ENCODE measurements at regions not wholly inside any gene's neighbourhood (a gene's known extent, or its start where the extent isn't known, plus 50 kb on each side); places are given as distances from the start of the nearest gene placed in this dataset.

DNA sequence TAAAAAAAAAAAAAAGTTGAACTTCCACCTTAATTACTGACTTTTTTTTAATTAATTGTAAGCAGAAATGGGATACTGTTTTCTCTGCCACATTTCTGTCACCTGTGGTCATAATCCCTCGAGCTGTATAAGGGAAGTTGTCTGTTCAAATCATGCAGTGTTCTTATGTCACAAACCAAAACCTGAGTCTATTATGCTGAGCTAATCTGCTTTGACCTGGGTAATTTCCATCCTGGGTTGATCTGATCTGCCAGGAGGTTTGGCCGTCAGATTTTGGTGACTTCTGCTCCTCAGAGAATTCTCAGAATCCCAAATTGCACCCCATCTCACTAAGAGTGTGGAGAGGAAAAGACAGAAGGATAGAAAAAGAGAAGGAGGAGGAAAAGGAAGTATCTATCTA, 683.1 kb downstream of the KCTD8 start:
- Histone ChIP-seq H3K9me3 (ENCODE audit: low read length) (peaks cover 29% of the 10 kb centered on the region), H3K4me2 (ENCODE audit: low read depth, low read length, poor library complexity, severe bottlenecking) (no peak overlapping the region), H3K9me2 (replicated peaks; ENCODE audit: insufficient read depth, low read length) (no peaks in the 10 kb centered on the region), H3K36me3 (ENCODE audit: insufficient read depth, low read length) (no peaks in the 10 kb centered on the region), H3K9ac (ENCODE audit: low read length) (no peak overlapping the region), H3K4me1 (ENCODE audit: low read length) (no peaks in the 10 kb centered on the region), H3K27me3 (ENCODE audit: low read length) (no peaks in the 10 kb centered on the region), H2AFZ (ENCODE audit: low read length) (no peak overlapping the region), H3K79me2 (ENCODE audit: low read length) (no peaks in the 10 kb centered on the region), H3K4me3 (ENCODE audit: low read length) (no peak overlapping the region), H3K27ac (ENCODE audit: low read length) (no peak overlapping the region), H4K20me1 (ENCODE audit: insufficient read depth, low read depth, low read length) (no peaks in the 10 kb centered on the region)
- DNase-seq, result no peak

DNA sequence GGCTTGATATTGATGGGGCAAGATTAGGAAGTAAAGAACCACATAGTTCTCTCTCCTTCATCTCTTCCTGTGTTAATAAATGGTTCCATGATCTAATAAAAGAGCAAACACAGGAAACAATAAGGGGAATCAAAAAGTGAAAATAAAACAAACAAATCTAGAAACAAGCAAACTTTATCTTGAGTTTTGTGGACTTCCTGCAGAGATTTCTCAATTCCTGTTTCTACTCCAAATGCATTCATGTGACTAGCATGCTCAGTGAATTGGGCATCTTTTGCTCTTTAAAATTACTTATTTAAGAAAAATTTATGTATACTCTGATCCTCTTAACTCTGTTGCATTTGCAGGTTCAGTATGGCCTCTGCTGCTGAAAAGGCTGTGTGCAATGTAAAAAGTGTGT, 682.0 kb downstream of the KCTD8 start:
- no peak overlapping the region for H3K4me3 ChIP-seq (ENCODE audit: low read length)
- no peak for DNase-seq
- no peak overlapping the region for H2AFZ ChIP-seq (ENCODE audit: low read length)
- no peak overlapping the region for H3K9ac ChIP-seq (ENCODE audit: low read length)
- no peaks in the 10 kb centered on the region for H3K79me2 ChIP-seq (ENCODE audit: low read length)
- H4K20me1 ChIP-seq (ENCODE audit: insufficient read depth, low read depth, low read length), result no peaks in the 10 kb centered on the region
- no peaks in the 10 kb centered on the region for H3K27me3 ChIP-seq (ENCODE audit: low read length)
- H3K36me3 ChIP-seq (ENCODE audit: insufficient read depth, low read length), result no peaks in the 10 kb centered on the region
- no peak overlapping the region for H3K4me2 ChIP-seq (ENCODE audit: low read depth, low read length, poor library complexity, severe bottlenecking)
- H3K4me1 ChIP-seq (ENCODE audit: low read length), result no peaks in the 10 kb centered on the region
- H3K9me3 ChIP-seq (ENCODE audit: low read length), result peaks cover 34% of the 10 kb centered on the region
- H3K9me2 ChIP-seq (replicated peaks; ENCODE audit: insufficient read depth, low read length), result no peaks in the 10 kb centered on the region
- H3K27ac ChIP-seq (ENCODE audit: low read length), result no peak overlapping the region

DNA sequence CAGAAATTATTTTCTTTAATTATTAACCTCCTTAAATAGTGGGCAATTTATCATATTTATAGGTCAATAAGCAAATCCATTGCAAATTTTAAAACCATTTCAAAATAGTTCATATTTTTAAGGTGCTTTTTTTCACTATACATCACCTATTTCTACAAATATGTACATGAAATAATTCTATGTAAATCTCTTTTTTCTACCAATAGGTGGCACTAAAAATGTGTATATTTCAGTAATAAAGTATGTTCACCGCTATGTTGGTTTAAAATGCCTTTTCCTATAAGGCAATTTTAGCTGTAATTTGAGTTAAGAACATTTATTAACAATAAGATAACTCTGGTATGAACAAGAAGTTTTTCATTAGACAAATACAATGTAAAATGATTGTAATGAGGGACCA, 672.2 kb downstream of the KCTD8 start:
- Histone ChIP-seq H3K79me2 (ENCODE audit: low read length) (no peaks in the 10 kb centered on the region), H2AFZ (ENCODE audit: low read length) (no peak overlapping the region), H3K4me3 (ENCODE audit: low read length) (no peak overlapping the region), H3K27ac (ENCODE audit: low read length) (no peak overlapping the region), H3K9me2 (replicated peaks; ENCODE audit: insufficient read depth, low read length) (no peaks in the 10 kb centered on the region; the same call in 1 of the 2 replicates), H3K27me3 (ENCODE audit: low read length) (no peaks in the 10 kb centered on the region), H3K9ac (ENCODE audit: low read length) (no peak overlapping the region), H3K4me2 (ENCODE audit: low read depth, low read length, poor library complexity, severe bottlenecking) (no peak overlapping the region), H3K4me1 (ENCODE audit: low read length) (no peaks in the 10 kb centered on the region), H3K36me3 (ENCODE audit: insufficient read depth, low read length) (no peaks in the 10 kb centered on the region), H4K20me1 (ENCODE audit: insufficient read depth, low read depth, low read length) (no peaks in the 10 kb centered on the region), H3K9me3 (ENCODE audit: low read length) (no peaks in the 10 kb centered on the region; the same call in 1 of the 2 replicates)
- peak; percentile 65 for DNase-seq

DNA sequence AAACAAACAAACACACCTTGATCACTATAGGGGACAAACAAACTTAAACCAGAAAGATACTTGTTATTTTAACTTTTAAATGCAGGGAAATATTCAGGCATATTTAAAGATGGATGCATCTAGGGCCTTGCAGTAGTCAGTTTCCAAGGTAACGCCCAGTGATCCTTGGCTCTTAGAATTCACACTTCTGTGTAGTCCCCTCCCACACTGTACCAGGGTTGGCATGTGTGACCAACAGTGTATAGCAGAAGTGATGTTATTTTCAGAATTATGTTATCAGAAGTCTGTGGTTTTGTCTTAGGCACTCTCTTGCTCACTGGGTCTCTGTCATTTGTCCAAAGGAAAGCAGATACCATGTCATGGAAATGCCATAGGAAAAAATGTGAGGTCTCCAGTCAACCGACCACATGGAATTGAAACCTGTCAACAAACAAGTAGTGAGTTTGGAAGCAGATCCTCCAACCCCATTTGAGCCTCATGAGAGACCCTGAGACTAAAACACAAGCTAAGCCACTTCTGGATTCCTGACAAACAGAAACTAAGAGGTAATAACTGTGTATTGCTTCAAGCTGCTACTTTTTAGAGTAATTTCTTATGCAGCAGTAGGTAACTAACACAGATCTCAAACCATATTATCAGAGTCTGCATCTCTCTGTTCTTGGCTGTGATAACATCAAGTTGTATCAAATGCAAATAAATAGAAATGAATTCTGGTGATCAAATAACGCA, 670.3 kb downstream of the KCTD8 start:
- DNase-seq, result no peak
- Histone ChIP-seq H3K4me2 (ENCODE audit: low read depth, low read length, poor library complexity, severe bottlenecking) (no peak overlapping the region), H2AFZ (ENCODE audit: low read length) (no peak overlapping the region)

DNA sequence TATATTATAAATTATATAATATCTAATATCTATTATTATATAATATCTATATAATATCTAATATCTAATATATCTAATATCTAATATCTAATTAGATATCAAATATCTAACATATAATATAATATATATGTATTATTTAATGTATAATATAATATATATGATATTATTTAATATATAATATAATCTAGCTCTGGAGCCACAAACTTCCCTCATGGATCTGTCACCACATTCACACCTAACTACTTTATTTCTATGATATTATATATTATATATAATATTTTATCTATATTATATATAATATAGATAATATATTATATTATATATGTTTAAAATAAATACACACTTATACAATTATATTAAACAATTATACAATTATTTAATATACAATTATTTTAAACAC, 667.5 kb downstream of the KCTD8 start:
- H3K4me2 ChIP-seq (ENCODE audit: low read depth, low read length, poor library complexity, severe bottlenecking), result no peak overlapping the region
- H4K20me1 ChIP-seq (ENCODE audit: insufficient read depth, low read depth, low read length), result no peaks in the 10 kb centered on the region
- H3K9me2 ChIP-seq (replicated peaks; ENCODE audit: insufficient read depth, low read length), result no peaks in the 10 kb centered on the region; the same call in 1 of the 2 replicates
- H3K4me3 ChIP-seq (ENCODE audit: low read length), result no peak overlapping the region
- H3K36me3 ChIP-seq (ENCODE audit: insufficient read depth, low read length), result no peaks in the 10 kb centered on the region
- no peak for DNase-seq
- H3K4me1 ChIP-seq (ENCODE audit: low read length), result no peaks in the 10 kb centered on the region
- H3K9ac ChIP-seq (ENCODE audit: low read length), result no peak overlapping the region
- no peak overlapping the region for H3K27ac ChIP-seq (ENCODE audit: low read length)
- H3K79me2 ChIP-seq (ENCODE audit: low read length), result no peaks in the 10 kb centered on the region
- H3K9me3 ChIP-seq (ENCODE audit: low read length), result no peaks in the 10 kb centered on the region; the same call in 1 of the 2 replicates
- H3K27me3 ChIP-seq (ENCODE audit: low read length), result no peaks in the 10 kb centered on the region
- no peak overlapping the region for H2AFZ ChIP-seq (ENCODE audit: low read length)

More for the DNA sequence above, 670.3 kb downstream of the KCTD8 start:
- H3K9ac ChIP-seq (ENCODE audit: low read length), result no peak overlapping the region
- no peaks in the 10 kb centered on the region for H4K20me1 ChIP-seq (ENCODE audit: insufficient read depth, low read depth, low read length)
- H3K4me3 ChIP-seq (ENCODE audit: low read length), result no peak overlapping the region
- H3K79me2 ChIP-seq (ENCODE audit: low read length), result no peaks in the 10 kb centered on the region
- no peaks in the 10 kb centered on the region for H3K36me3 ChIP-seq (ENCODE audit: insufficient read depth, low read length)
- H3K27me3 ChIP-seq (ENCODE audit: low read length), result no peaks in the 10 kb centered on the region
- no peak overlapping the region for H3K27ac ChIP-seq (ENCODE audit: low read length)
- no peaks in the 10 kb centered on the region; the same call in 1 of the 2 replicates for H3K9me2 ChIP-seq (replicated peaks; ENCODE audit: insufficient read depth, low read length)
- H3K4me1 ChIP-seq (ENCODE audit: low read length), result no peaks in the 10 kb centered on the region
- no peaks in the 10 kb centered on the region for H3K9me3 ChIP-seq (ENCODE audit: low read length)

DNA sequence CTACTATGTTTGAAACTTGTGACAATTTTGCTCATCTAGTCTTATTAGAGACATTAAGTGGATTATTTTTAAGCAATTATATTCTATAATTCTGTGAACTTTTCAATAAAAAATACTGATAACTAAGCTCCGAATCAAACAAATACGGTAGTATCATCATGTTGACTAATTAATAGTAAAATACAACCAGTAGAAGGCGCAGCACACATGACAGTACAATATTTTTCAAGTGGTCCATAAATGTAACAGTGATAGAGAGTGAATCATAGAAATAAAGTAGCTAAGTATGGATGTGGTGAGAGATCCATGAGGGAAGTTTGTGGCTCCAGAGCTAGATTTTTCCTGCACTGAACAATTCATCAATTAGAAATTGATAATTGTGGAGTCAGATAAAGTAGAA, 666.2 kb downstream of the KCTD8 start:
- H3K4me3 ChIP-seq (ENCODE audit: low read length), result no peak overlapping the region
- no peaks in the 10 kb centered on the region for H3K4me1 ChIP-seq (ENCODE audit: low read length)
- H2AFZ ChIP-seq (ENCODE audit: low read length), result no peak overlapping the region
- H3K79me2 ChIP-seq (ENCODE audit: low read length), result no peaks in the 10 kb centered on the region
- H3K4me2 ChIP-seq (ENCODE audit: low read depth, low read length, poor library complexity, severe bottlenecking), result no peak overlapping the region
- no peak overlapping the region for H3K9ac ChIP-seq (ENCODE audit: low read length)
- H3K27me3 ChIP-seq (ENCODE audit: low read length), result no peaks in the 10 kb centered on the region
- no peak overlapping the region for H3K27ac ChIP-seq (ENCODE audit: low read length)
- DNase-seq, result no peak
- no peaks in the 10 kb centered on the region for H3K36me3 ChIP-seq (ENCODE audit: insufficient read depth, low read length)
- H3K9me3 ChIP-seq (ENCODE audit: low read length), result no peaks in the 10 kb centered on the region; the same call in 1 of the 2 replicates
- no peaks in the 10 kb centered on the region for H4K20me1 ChIP-seq (ENCODE audit: insufficient read depth, low read depth, low read length)
- H3K9me2 ChIP-seq (replicated peaks; ENCODE audit: insufficient read depth, low read length), result no peaks in the 10 kb centered on the region; the same call in 1 of the 2 replicates

DNA sequence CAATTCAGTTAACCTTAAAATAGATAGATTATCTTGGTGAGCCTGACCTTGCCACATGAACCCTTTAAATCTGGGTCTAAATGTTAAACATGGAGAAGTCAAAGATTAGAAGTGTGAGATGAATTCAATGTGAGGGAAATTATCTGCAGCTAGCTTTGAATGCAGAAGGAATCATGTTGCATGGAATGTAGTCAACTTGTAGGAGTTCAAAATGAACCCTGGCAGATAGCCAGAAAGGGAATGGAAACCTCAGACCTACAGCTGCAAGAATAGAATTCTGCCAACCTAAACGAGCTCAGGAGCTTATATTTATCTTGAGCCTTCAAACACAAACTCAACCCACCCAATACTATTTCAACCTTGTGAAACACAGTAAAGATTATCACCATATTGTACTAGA, 632.5 kb downstream of the KCTD8 start:
- Histone ChIP-seq H3K9ac (ENCODE audit: low read length) (no peak overlapping the region), H2AFZ (ENCODE audit: low read length) (no peak overlapping the region), H3K27ac (ENCODE audit: low read length) (no peak overlapping the region)

DNA sequence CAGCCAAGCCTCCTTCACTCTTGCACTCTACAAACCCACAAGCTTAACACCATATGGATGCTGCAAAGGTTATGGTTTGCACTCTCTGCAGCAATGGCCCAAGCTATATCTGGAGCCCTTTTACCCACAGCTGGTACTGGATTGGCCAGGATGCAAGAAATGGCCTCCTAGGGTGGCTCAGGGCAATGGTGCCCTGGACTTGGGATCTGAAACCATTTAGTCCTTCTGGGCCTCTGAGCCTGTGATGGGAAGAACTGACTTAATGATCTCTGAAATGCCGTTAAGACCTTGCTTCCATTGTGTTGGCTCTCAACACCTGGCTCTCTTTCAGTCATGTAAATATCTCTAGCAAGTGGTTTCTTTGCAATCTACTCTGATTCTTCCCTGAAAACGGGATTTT, 626.0 kb downstream of the KCTD8 start:
- Histone ChIP-seq H3K4me1 (ENCODE audit: low read length) (no peaks in the 10 kb centered on the region), H2AFZ (ENCODE audit: low read length) (no peak overlapping the region), H4K20me1 (ENCODE audit: insufficient read depth, low read depth, low read length) (no peaks in the 10 kb centered on the region), H3K27ac (ENCODE audit: low read length) (no peak overlapping the region), H3K9ac (ENCODE audit: low read length) (no peak overlapping the region), H3K27me3 (ENCODE audit: low read length) (no peaks in the 10 kb centered on the region), H3K9me3 (ENCODE audit: low read length) (peaks cover 27% of the 10 kb centered on the region), H3K79me2 (ENCODE audit: low read length) (no peaks in the 10 kb centered on the region), H3K4me2 (ENCODE audit: low read depth, low read length, poor library complexity, severe bottlenecking) (no peak overlapping the region), H3K4me3 (ENCODE audit: low read length) (no peak overlapping the region), H3K36me3 (ENCODE audit: insufficient read depth, low read length) (no peaks in the 10 kb centered on the region), H3K9me2 (replicated peaks; ENCODE audit: insufficient read depth, low read length) (no peaks in the 10 kb centered on the region)
- DNase-seq, result no peak

More for the DNA sequence above, 632.5 kb downstream of the KCTD8 start:
- no peaks in the 10 kb centered on the region for H3K27me3 ChIP-seq (ENCODE audit: low read length)
- H3K4me2 ChIP-seq (ENCODE audit: low read depth, low read length, poor library complexity, severe bottlenecking), result no peak overlapping the region
- no peaks in the 10 kb centered on the region for H3K36me3 ChIP-seq (ENCODE audit: insufficient read depth, low read length)
- no peaks in the 10 kb centered on the region for H3K4me1 ChIP-seq (ENCODE audit: low read length)
- H3K9me2 ChIP-seq (replicated peaks; ENCODE audit: insufficient read depth, low read length), result no peaks in the 10 kb centered on the region
- DNase-seq, result no peak
- H4K20me1 ChIP-seq (ENCODE audit: insufficient read depth, low read depth, low read length), result no peaks in the 10 kb centered on the region
- no peaks in the 10 kb centered on the region for H3K79me2 ChIP-seq (ENCODE audit: low read length)
- peaks cover 7% of the 10 kb centered on the region; the same call in 1 of the 2 replicates for H3K9me3 ChIP-seq (ENCODE audit: low read length)
- H3K4me3 ChIP-seq (ENCODE audit: low read length), result no peak overlapping the region
